Limb (tissue), 2 donors: ENCODE measurements at regions not wholly inside any gene's neighbourhood (a gene's known extent, or its start where the extent isn't known, plus 50 kb on each side); places are given as distances from the start of the nearest gene placed in this dataset.

Experiments
- DNase-seq, 2 donors: peaks; one replicate each; pipeline ENCODE4 v3.0.0-alpha.2; 2016; ENCODE audit errors: extremely low spot score in 2 of 2

DNA sequence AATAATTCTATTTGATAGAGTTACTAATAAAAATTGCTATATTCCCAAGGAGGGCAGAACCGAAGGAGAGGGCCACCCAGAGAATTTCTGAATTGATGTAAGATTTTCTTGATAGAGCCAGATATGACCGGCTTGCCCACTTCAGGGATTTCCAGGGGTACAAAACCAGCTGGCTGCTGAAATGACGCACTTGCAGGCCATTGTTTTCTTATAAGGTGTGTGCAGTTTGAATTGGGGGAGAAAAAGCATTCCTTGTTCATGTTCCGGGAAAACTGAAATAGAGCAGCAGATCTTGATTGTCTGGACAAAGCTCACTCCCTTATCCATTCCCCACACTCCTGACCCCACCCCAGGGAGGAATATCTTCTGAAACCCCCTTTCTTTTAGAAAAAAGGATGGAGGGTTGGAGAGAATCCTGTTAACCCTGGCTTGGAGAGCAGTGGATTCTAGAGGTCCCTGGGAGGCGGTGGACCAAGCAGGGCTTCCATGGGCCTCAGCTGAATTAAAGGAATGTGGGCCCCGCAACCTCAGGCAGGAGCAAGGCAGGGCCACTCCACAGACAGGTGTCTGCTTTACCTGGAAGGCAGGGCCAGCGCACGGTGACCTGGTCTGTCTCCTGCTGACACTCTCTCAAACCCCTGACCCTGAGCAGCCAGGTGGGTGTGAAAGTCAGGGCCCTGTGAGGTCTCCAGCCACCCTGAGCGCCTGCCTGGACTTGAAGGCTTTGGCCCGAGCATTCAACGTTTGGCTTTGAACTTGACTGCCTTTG, 96.4 kb downstream of the TMEM170B start:
- DNase-seq, result no peak

DNA sequence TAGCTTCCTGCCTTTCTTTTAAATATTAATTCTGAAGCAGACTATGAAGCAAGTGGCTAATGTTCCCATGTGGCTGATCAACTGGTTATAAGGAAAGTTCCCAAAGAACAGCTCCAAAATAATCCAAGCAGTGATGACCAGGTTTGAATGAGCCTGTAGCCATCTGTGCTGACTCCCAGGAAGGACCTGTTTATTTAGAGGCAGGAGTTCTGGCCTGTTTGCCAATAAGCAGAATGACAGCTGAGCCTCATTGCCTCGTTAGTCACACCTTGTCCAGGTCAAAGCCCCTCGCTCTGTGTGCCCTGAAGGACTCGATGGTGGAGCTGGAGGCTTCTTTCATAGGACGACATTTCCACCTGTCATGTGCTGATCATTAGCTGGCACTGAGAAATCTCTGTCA, 97.4 kb downstream of the TMEM170B start:
- no peak for DNase-seq

- no peak for DNase-seq
These were observed 98.6 kb downstream of the TMEM170B start for GRCh38 chr6:11636121-11636520.

DNA sequence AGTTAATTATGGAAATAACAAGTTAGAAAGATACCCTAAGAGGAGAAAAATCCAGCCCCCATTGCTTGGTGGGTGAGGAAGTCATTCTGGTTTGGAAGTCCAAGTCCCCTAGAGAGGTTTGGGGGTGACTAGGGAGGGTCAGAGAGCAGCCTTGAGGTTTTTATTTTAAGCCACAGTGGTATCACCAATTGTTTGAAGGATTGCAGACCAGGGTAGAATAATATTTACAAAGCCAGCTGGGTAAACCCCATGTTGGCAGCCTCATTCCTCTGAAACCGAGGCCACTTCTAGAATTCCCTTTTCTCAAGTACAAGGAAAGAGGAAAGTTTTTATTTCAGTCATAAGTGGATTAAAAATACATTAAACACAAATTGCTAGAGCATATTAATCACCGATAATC, 99.7 kb downstream of the TMEM170B start:
- DNase-seq, result no peak

DNA sequence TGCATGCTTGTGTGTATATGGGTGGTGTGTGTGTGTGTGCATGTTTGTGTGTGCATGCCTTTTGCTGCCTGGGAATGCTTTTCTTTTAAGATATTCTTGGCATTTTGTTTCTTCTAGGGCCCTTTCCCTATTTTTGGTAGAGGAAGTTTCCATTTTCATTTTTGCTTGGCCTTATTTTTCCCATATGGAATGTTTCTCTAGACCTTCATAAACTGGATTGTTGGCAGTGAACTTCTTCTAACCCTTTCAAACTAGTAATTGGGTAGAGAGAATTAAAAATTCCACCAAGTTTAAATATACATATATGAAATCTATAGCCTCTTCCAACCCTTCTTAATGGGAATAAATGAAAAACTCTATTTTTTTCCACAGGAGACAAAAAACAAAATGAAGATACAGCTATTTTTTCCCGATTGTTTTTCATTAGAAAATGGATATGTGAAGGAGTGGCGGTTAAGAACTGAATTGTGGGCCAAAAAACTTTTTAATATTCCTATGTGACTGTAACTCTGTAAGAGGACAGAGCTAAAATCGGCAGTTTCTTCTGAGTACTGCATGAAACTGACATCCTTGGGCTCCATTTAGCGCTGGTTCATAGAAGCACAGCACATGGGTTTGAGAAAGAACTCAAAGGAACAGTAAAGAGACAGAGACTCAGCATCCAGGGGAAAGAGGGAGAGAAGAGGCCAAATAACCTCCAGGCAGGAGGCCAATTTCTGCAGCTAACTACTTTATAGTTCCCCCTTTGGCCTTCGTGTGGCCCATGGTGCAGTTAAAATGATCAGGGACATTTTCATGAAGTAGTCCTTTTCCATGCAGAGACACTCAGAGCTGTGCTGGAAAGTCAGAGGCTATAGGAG, 102.1 kb downstream of the TMEM170B start:
- peak in 1 of 2 donors; percentile 35 for DNase-seq

GRCh38 chr6:11640486-11640885, 102.9 kb downstream of the TMEM170B start:
- DNase-seq, result no peak

GRCh38 chr6:11644071-11644470, 106.5 kb downstream of the TMEM170B start:
- DNase-seq, result no peak

- DNase-seq, result no peak
These were observed 107.1 kb downstream of the TMEM170B start for GRCh38 chr6:11644601-11645000.

DNA sequence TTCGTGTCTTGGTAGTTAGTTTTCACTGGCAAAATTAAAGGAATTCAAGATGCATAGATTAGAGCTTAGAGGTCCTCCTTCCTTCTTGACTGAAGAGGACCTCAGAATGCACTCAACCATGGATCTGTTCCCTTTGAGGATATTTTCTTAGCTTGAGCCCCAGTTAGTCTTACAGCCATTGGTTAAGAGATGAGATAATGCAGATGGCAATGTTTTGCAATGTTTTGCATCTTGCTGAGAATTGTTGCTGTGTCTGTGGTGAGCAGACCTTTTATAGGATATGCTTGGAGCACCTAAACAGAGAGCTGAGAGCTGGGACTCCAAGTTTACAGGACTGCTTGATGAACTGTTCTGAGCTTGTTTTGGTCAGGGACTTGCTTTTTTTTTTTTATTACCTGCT, 107.5 kb downstream of the TMEM170B start:
- no peak for DNase-seq

- no peak for DNase-seq
These were observed 110.9 kb downstream of the TMEM170B start for GRCh38 chr6:11648436-11648775.

DNA sequence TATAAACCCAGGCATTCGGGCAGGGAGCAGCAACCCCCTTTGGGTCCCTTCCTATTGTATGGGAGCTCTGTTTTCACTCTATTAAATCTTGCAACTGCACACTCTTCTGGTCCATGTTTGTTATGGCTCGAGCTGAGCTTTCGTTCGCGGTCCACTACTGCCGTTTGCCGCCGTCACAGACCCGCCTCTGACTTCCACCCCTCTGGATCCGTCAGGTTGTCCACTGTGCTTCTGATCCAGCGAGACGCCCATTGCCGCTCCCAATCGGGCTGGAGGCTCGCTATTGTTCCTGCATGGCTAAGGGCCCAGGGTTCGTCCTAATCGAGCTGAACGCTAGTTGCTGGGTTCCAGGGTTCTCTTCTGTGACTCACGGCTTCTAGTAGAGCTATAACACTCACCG, 111.3 kb downstream of the TMEM170B start:
- no peak for DNase-seq

- peak in 1 of 2 donors; percentile 49 for DNase-seq
These were observed 112.6 kb downstream of the TMEM170B start for GRCh38 chr6:11650025-11650696.

- no peak for DNase-seq
These were observed 113.2 kb downstream of the TMEM170B start for GRCh38 chr6:11650711-11651110.

- no peak for DNase-seq
These were observed 115.6 kb downstream of the TMEM170B start for GRCh38 chr6:11653028-11653583.

- DNase-seq, result peak in 1 of 2 donors; percentile 14
These were observed 117.3 kb downstream of the TMEM170B start for GRCh38 chr6:11654876-11655275.

GRCh38 chr6:11656491-11656890, 118.9 kb downstream of the TMEM170B start:
- DNase-seq, result no peak

DNA sequence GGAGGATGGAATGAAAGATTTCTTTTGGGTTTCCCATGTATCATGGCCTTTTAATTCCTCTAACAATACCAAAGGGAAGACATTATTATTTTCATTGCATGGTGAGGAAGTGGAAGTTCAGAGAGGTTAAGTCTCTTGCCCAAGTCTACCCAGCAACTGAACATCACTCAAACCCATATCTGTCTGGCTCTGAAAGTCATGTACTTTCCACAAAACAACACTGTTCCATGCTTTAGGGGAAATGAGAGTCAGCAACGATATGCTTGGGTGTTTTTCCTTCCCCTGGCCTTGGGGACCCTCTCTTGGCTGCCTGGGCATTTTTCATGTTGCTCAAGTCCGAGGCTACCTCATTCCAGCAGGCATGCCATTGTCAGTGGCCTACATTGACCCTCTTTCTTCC, 118.8 kb downstream of the ADTRP start:
- no peak for DNase-seq

GRCh38 chr6:11662323-11662722, 116.3 kb downstream of the ADTRP start:
- DNase-seq, result no peak

DNA sequence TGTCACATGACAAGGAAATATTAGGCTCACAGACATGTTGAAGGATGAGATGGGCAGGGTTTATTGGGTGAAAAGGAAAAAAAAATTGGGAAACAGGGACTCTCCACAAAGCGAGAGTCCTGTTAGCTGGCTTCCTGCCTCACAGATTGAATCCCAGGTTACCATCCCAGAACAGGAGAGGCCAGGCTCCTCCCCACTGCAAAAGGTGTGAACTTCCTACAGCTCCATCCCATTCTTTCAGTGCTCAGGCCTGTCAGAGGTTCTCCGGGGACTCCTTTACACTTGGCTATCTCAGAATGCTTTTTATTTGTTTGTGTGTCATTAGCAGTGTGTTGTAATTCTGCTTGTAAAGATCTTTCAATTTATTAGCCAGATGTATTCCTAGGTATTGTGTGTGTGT, 115.1 kb downstream of the ADTRP start:
- DNase-seq, result no peak
